Activated CD4-positive, alpha-beta T cell treated with anti-CD3 and anti-CD28 coated beads, Interleukin-2, amount 50 U/mL, for 4 hours (primary cell): ENCODE measurements at regions not wholly inside any gene's neighbourhood (a gene's known extent, or its start where the extent isn't known, plus 50 kb on each side); places are given as distances from the start of the nearest gene placed in this dataset.
"Not testable (repeated sequence)": the region's sequence is repeated elsewhere in the genome, so short reads cannot be mapped to it uniquely, and the experiment has no call there.

ENCODE experiments used
- DNase-seq, 2 experiments: peaks; one replicate each; pipeline ENCODE4 v3.0.0-alpha.2; 2020

- no peak for DNase-seq
Measured at GRCh38 chr12:11446372-11446771, 51.0 kb upstream of the PRB2 start.

GRCh38 chr12:11457996-11458645 is 62.8 kb upstream of the PRB2 start:
- DNase-seq, result no peak

GRCh38 chr12:11460343-11461023 is 65.1 kb upstream of the PRB2 start:
- no peak for DNase-seq

- DNase-seq, result no peak
Measured at GRCh38 chr12:11461433-11461832, 66.1 kb upstream of the PRB2 start.

GRCh38 chr12:11477110-11477509 is 81.7 kb upstream of the PRB2 start:
- DNase-seq, result no peak

- DNase-seq, result no peak
Measured at GRCh38 chr12:11482955-11483354, 87.6 kb upstream of the PRB2 start.

GRCh38 chr12:11486623-11487444 is 91.5 kb upstream of the PRB2 start:
- peak; percentile 72 to 75 for DNase-seq

- DNase-seq, result no peak
Measured at GRCh38 chr12:11496157-11496851, 100.9 kb upstream of the PRB2 start.

- DNase-seq, result no peak
Measured at GRCh38 chr12:11497438-11497837, 102.1 kb upstream of the PRB2 start.

- no peak for DNase-seq
Measured at GRCh38 chr12:11497995-11498394, 102.6 kb upstream of the PRB2 start.

- not testable (repeated sequence) for DNase-seq
Measured at GRCh38 chr12:11498574-11498973, 103.2 kb upstream of the PRB2 start.

GRCh38 chr12:11499806-11500187 is 104.4 kb upstream of the PRB2 start:
- no peak for DNase-seq

- peak; percentile 53 to 59 for DNase-seq
Measured at GRCh38 chr12:11500188-11500860, 105.0 kb upstream of the PRB2 start.

GRCh38 chr12:11500861-11501230 is 105.5 kb upstream of the PRB2 start:
- no peak for DNase-seq

GRCh38 chr12:11508699-11509098 is 113.3 kb upstream of the PRB2 start:
- DNase-seq, result no peak

- no peak for DNase-seq
Measured at GRCh38 chr12:11509326-11509725, 114.0 kb upstream of the PRB2 start.

GRCh38 chr12:11510671-11511070 is 115.3 kb upstream of the PRB2 start:
- DNase-seq, result no peak

- no peak for DNase-seq
Measured at GRCh38 chr12:11513288-11513687, 117.9 kb upstream of the PRB2 start.

- no peak for DNase-seq
Measured at GRCh38 chr12:11517080-11517479, 121.7 kb upstream of the PRB2 start.

GRCh38 chr12:11524446-11524845 is 125.0 kb upstream of the ETV6 start:
- DNase-seq, result no peak

- DNase-seq, result no peak
Measured at GRCh38 chr12:11534064-11534463, 115.4 kb upstream of the ETV6 start.

- no peak for DNase-seq
Measured at GRCh38 chr12:11535127-11535526, 114.3 kb upstream of the ETV6 start.

GRCh38 chr12:11539156-11539555 is 110.3 kb upstream of the ETV6 start:
- no peak for DNase-seq
